Mesothelial cell of epicardium (in vitro differentiated cells): ENCODE measurements at regions not wholly inside any gene's neighbourhood (a gene's known extent, or its start where the extent isn't known, plus 50 kb on each side); places are given as distances from the start of the nearest gene placed in this dataset.

ENCODE experiments used
- DNase-seq, 2 experiments: peaks; one replicate each; pipeline ENCODE4 v3.0.0; 2021; ENCODE audit warnings: low spot score in 2 of 2; ENCODE audit not compliant: unreplicated experiment in 2 of 2
- H3K27ac Mint-ChIP-seq: 2 replicates; pipeline ENCODE4 v1.8.0; 2021; ENCODE audit warnings: mixed read lengths
- H3K27me3 Mint-ChIP-seq: 2 replicates; pipeline ENCODE4 v1.8.0; 2021; ENCODE audit warnings: low read depth, mixed read lengths
- H3K36me3 Mint-ChIP-seq: 2 replicates; pipeline ENCODE4 v1.8.0; 2021; ENCODE audit warnings: mixed read lengths
- H3K4me1 Mint-ChIP-seq: 2 replicates; pipeline ENCODE4 v1.8.0; 2021; ENCODE audit warnings: mixed read lengths
- H3K4me3 Mint-ChIP-seq: 2 replicates; pipeline ENCODE4 v1.8.0; 2021; ENCODE audit warnings: mild to moderate bottlenecking, moderate library complexity, mixed read lengths
- H3K9me3 Mint-ChIP-seq: 2 replicates; pipeline ENCODE4 v1.8.0; 2021; ENCODE audit warnings: mixed read lengths
- CTCF ChIP-seq: fragments of 200-600 bp; sonication (generic); IDR thresholded peaks from one replicate; pipeline ENCODE4 v1.5.0; 2021; ENCODE audit warnings: antibody characterized with exemption; ENCODE audit not compliant: unreplicated experiment

- peaks cover 29% of the 10 kb centered on the region for H3K9me3 Mint-ChIP-seq
- no peak overlapping the region for H3K27ac Mint-ChIP-seq
- no peak for TF ChIP-seq CTCF
- DNase-seq = no peak
- H3K27me3 Mint-ChIP-seq = no peaks in the 10 kb centered on the region
- no peak overlapping the region for H3K4me3 Mint-ChIP-seq
- no peaks in the 10 kb centered on the region for H3K4me1 Mint-ChIP-seq
- peaks cover 9% of the 10 kb centered on the region for H3K36me3 Mint-ChIP-seq
These were observed 207.2 kb downstream of the RND3 start for GRCh38 chr2:150280231-150280630.

- H3K4me3 Mint-ChIP-seq = no peak overlapping the region
- H3K27me3 Mint-ChIP-seq = no peaks in the 10 kb centered on the region
- H3K9me3 Mint-ChIP-seq = peaks cover 35% of the 10 kb centered on the region
- TF ChIP-seq CTCF = no peak
- H3K4me1 Mint-ChIP-seq = no peaks in the 10 kb centered on the region
- peaks cover 9% of the 10 kb centered on the region for H3K36me3 Mint-ChIP-seq
- DNase-seq = no peak
- peak overlapping the region; percentile 1 for H3K27ac Mint-ChIP-seq
These were observed 207.8 kb downstream of the RND3 start for GRCh38 chr2:150279686-150280085.

- Mint-ChIP-seq H3K4me1 (peaks cover 4% of the 10 kb centered on the region), H3K27ac (no peak overlapping the region), H3K36me3 (peaks cover 9% of the 10 kb centered on the region), H3K9me3 (peaks cover 36% of the 10 kb centered on the region), H3K4me3 (no peak overlapping the region), H3K27me3 (no peaks in the 10 kb centered on the region)
- TF ChIP-seq CTCF = no peak
- no peak for DNase-seq
These were observed 210.7 kb downstream of the RND3 start for GRCh38 chr2:150276737-150277136.

- Mint-ChIP-seq H3K4me1 (peaks cover 5% of the 10 kb centered on the region), H3K9me3 (peaks cover 30% of the 10 kb centered on the region), H3K36me3 (peaks cover 9% of the 10 kb centered on the region), H3K27ac (no peak overlapping the region), H3K4me3 (no peak overlapping the region), H3K27me3 (no peaks in the 10 kb centered on the region)
- TF ChIP-seq CTCF = no peak
- no peak for DNase-seq
These were observed 213.4 kb downstream of the RND3 start for GRCh38 chr2:150274108-150274507.

GRCh38 chr2:150271952-150272802 is 215.3 kb downstream of the RND3 start:
- no peak overlapping the region for H3K4me3 Mint-ChIP-seq
- peaks cover 25% of the 10 kb centered on the region for H3K9me3 Mint-ChIP-seq
- H3K27me3 Mint-ChIP-seq = no peaks in the 10 kb centered on the region
- no peak for TF ChIP-seq CTCF
- peaks cover 5% of the 10 kb centered on the region for H3K4me1 Mint-ChIP-seq
- peaks cover 5% of the 10 kb centered on the region for H3K36me3 Mint-ChIP-seq
- DNase-seq = no peak
- H3K27ac Mint-ChIP-seq = no peak overlapping the region
